Cardiac muscle cell (in vitro differentiated cells and primary cell): ENCODE measurements at regions not wholly inside any gene's neighbourhood (a gene's known extent, or its start where the extent isn't known, plus 50 kb on each side); places are given as distances from the start of the nearest gene placed in this dataset.
A peak's percentile ranks its signal among the peaks of the same experiment; 100 is the strongest.

ENCODE experiments used
- DNase-seq, 2 donors: peaks; one replicate each; pipeline versions ENCODE4 v3.0.0 to v3.0.0-alpha.2; 2010 to 2017; ENCODE audit warnings: low read depth in 1 of 2, low spot score in 1 of 2
- H3K27ac ChIP-seq: fragments of 200-600 bp; sonication (generic); 2 replicates; pipeline ENCODE4 v1.5.1; 2016
- H3K27me3 ChIP-seq: fragments of 200-600 bp; sonication (generic); 2 replicates; pipeline ENCODE4 v1.6.0; 2016; ENCODE audit warnings: control low read depth
- H3K36me3 ChIP-seq: fragments of 200-600 bp; sonication (generic); 2 replicates; pipeline ENCODE4 v1.5.1; 2016; ENCODE audit warnings: control low read depth
- H3K4me1 ChIP-seq: fragments of 200-600 bp; sonication (generic); 2 replicates; pipeline ENCODE4 v1.8.1; 2017; ENCODE audit warnings: low read depth, mild to moderate bottlenecking, mixed run types
- H3K4me3 ChIP-seq: fragments of 200-600 bp; sonication (generic); 2 replicates; pipeline ENCODE4 v1.5.1; 2016; ENCODE audit warnings: mild to moderate bottlenecking
- H3K9me3 ChIP-seq: fragments of 200-600 bp; sonication (generic); 2 replicates; pipeline ENCODE4 v1.5.1; 2017; ENCODE audit warnings: low read depth, mild to moderate bottlenecking, control low read depth
- CTCF ChIP-seq: IDR thresholded peaks from 2 replicates; pipeline ENCODE4 v1.5.1; 2012; ENCODE audit warnings: low read depth, mild to moderate bottlenecking, low read length

- Histone ChIP-seq H3K36me3 (no peaks in the 10 kb centered on the region), H3K9me3 (no peaks in the 10 kb centered on the region), H3K4me3 (no peak overlapping the region), H3K4me1 (no peaks in the 10 kb centered on the region), H3K27ac (no peak overlapping the region), H3K27me3 (no peaks in the 10 kb centered on the region)
- no peak for DNase-seq
- no peak for TF ChIP-seq CTCF
Observed at GRCh38 chr5:109570362-109570874, 119.3 kb upstream of the MAN2A1 start.

- Histone ChIP-seq H3K27ac (no peak overlapping the region), H3K4me3 (no peak overlapping the region), H3K9me3 (no peaks in the 10 kb centered on the region), H3K27me3 (no peaks in the 10 kb centered on the region), H3K4me1 (no peaks in the 10 kb centered on the region), H3K36me3 (no peaks in the 10 kb centered on the region)
- no peak for TF ChIP-seq CTCF
- DNase-seq, result peak in 1 of 2 donors; percentile 74
Observed at GRCh38 chr5:109567374-109568044, 122.2 kb upstream of the MAN2A1 start.

- no peak for DNase-seq
- no peaks in the 10 kb centered on the region for H3K27me3 ChIP-seq
- H3K36me3 ChIP-seq, result no peaks in the 10 kb centered on the region
- H3K4me3 ChIP-seq, result no peak overlapping the region
- H3K9me3 ChIP-seq, result no peaks in the 10 kb centered on the region
- H3K27ac ChIP-seq, result no peak overlapping the region
- no peak for TF ChIP-seq CTCF
- H3K4me1 ChIP-seq, result no peaks in the 10 kb centered on the region
Observed at GRCh38 chr5:109566361-109566760, 123.4 kb upstream of the MAN2A1 start.

GRCh38 chr5:109563739-109564138 is 126.0 kb upstream of the MAN2A1 start:
- Histone ChIP-seq H3K27ac (no peak overlapping the region), H3K27me3 (no peaks in the 10 kb centered on the region), H3K36me3 (no peaks in the 10 kb centered on the region), H3K4me3 (no peak overlapping the region), H3K4me1 (no peaks in the 10 kb centered on the region), H3K9me3 (no peaks in the 10 kb centered on the region)
- no peak for TF ChIP-seq CTCF
- DNase-seq, result no peak

GRCh38 chr5:109563189-109563588 is 126.5 kb upstream of the MAN2A1 start:
- H3K9me3 ChIP-seq, result no peaks in the 10 kb centered on the region
- H3K4me3 ChIP-seq, result no peak overlapping the region
- H3K4me1 ChIP-seq, result no peaks in the 10 kb centered on the region
- no peak overlapping the region for H3K27ac ChIP-seq
- TF ChIP-seq CTCF, result no peak
- no peaks in the 10 kb centered on the region for H3K27me3 ChIP-seq
- DNase-seq, result no peak
- H3K36me3 ChIP-seq, result no peaks in the 10 kb centered on the region

GRCh38 chr5:109562441-109562840 is 127.3 kb upstream of the MAN2A1 start:
- Histone ChIP-seq H3K27ac (no peak overlapping the region), H3K36me3 (no peaks in the 10 kb centered on the region), H3K27me3 (no peaks in the 10 kb centered on the region), H3K4me1 (no peaks in the 10 kb centered on the region), H3K9me3 (no peaks in the 10 kb centered on the region), H3K4me3 (no peak overlapping the region)
- DNase-seq, result no peak
- TF ChIP-seq CTCF, result no peak
